ENCODE measurements at regions not wholly inside any gene's neighbourhood (a gene's known extent, or its start where the extent isn't known, plus 50 kb on each side); places are given as distances from the start of the nearest gene placed in this dataset.

DNA sequence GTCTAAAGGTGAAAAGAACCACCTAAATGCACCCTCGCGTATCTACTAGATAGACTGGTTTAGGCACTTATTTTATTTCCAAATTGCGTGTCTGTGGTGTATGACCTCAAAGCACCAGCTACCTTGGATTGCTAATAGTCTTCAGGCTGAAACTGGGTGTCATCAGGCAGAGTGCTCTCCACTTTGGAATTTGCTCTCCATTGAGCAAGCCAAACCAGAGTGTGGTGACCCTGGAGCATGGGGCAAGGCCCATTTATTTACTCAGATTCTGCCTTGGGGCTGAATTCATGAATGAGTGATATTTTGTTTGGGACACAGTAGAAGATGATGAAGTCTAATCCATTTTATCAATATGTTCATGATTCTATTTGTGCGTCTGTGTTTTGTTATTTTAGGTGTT, 812.8 kb upstream of the SLC35B3 start:
- Histone ChIP-seq H3K36me3 (ENCODE audit: low read depth, low read length) (no peaks in the 10 kb centered on the region), H3K4me3 (ENCODE audit: low read length) (no peak overlapping the region), H3K27ac (ENCODE audit: low read length) (no peak overlapping the region), H3K9me2 (replicated peaks; ENCODE audit: low read length) (no peaks in the 10 kb centered on the region), H2AFZ (ENCODE audit: low read length) (no peak overlapping the region), H3K79me2 (ENCODE audit: low read length) (no peaks in the 10 kb centered on the region), H3K4me1 (ENCODE audit: insufficient read depth, low read length) (0 out of 2 replicates have a peak, but pooled peaks cover 4% of the 10 kb centered on the region), H3K9me3 (ENCODE audit: low read length) (no peaks in the 10 kb centered on the region), H3K27me3 (ENCODE audit: low read length) (peaks cover 15% of the 10 kb centered on the region; the same call in 1 of the 2 replicates), H4K20me1 (ENCODE audit: low read length) (no peaks in the 10 kb centered on the region), H3K9ac (ENCODE audit: low read length) (no peak overlapping the region), H3F3A (ENCODE audit: low read length, unreplicated experiment) (no peaks in the 10 kb centered on the region), H3K4me2 (ENCODE audit: low read length) (no peak overlapping the region)
- DNase-seq (peak; percentile 60), ATAC-seq (no peak)
- ChIA-PET CTCF (no interaction called here), POLR2A (ENCODE audit: unreplicated experiment) (no interaction called here)
- intact Hi-C loops (cut with micrococcal nuclease): no loop called here
- TF ChIP-seq EZH2phosphoT487 (IDR thresholded peaks at IDR 0.05; ENCODE audit: borderline replicate concordance, low read length) (no peak), EZH2 (IDR thresholded peaks at IDR 0.05; ENCODE audit: low read length, unreplicated experiment) (no peak)
- TF ChIP-seq, protein P1, sequence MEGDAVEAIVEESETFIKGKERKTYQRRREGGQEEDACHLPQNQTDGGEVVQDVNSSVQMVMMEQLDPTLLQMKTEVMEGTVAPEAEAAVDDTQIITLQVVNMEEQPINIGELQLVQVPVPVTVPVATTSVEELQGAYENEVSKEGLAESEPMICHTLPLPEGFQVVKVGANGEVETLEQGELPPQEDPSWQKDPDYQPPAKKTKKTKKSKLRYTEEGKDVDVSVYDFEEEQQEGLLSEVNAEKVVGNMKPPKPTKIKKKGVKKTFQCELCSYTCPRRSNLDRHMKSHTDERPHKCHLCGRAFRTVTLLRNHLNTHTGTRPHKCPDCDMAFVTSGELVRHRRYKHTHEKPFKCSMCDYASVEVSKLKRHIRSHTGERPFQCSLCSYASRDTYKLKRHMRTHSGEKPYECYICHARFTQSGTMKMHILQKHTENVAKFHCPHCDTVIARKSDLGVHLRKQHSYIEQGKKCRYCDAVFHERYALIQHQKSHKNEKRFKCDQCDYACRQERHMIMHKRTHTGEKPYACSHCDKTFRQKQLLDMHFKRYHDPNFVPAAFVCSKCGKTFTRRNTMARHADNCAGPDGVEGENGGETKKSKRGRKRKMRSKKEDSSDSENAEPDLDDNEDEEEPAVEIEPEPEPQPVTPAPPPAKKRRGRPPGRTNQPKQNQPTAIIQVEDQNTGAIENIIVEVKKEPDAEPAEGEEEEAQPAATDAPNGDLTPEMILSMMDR (conservative IDR thresholded peaks at IDR 0.05; ENCODE audit: low read depth, low read length): no peak
- BruUV-seq (replicated peaks): no TSS peak

DNA sequence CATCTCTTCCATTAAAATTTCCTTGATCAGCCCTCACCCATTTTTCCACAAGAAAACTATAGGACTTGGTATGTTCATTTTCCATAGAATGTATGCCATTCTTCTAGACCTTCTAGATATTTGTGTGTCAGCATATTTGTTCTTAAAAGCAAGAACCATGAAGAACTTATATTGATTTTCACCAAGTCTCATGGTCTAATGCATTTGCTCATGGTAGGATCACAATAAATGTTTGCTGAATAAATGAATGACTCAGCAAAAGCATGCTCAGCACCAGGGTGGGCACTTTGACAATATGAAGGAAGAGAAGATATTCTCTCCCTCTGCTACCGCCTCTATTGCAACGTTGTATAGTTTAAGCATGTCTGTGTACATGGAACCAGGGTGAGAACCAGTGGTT, 805.5 kb upstream of the SLC35B3 start:
- no peaks in the 10 kb centered on the region for H3K79me2 ChIP-seq (ENCODE audit: low read length)
- DNase-seq (no peak), ATAC-seq (no peak)
- no peak overlapping the region for H3K27ac ChIP-seq (ENCODE audit: low read length)
- H3F3A ChIP-seq (ENCODE audit: low read length, unreplicated experiment): no peaks in the 10 kb centered on the region
- BruUV-seq (replicated peaks): no TSS peak
- H3K9ac ChIP-seq (ENCODE audit: low read length): no peak overlapping the region
- intact Hi-C loops (cut with micrococcal nuclease): no loop called here
- H2AFZ ChIP-seq (ENCODE audit: low read length): no peak overlapping the region
- ChIA-PET POLR2A (ENCODE audit: unreplicated experiment) (no interaction called here), CTCF (no interaction called here)
- H3K4me1 ChIP-seq (ENCODE audit: insufficient read depth, low read length): no peaks in the 10 kb centered on the region
- H3K27me3 ChIP-seq (ENCODE audit: low read length): peaks cover 19% of the 10 kb centered on the region
- no peaks in the 10 kb centered on the region for H3K36me3 ChIP-seq (ENCODE audit: low read depth, low read length)
- no peaks in the 10 kb centered on the region for H3K9me2 ChIP-seq (replicated peaks; ENCODE audit: low read length)
- TF ChIP-seq EZH2 (IDR thresholded peaks at IDR 0.05; ENCODE audit: low read length, unreplicated experiment): no peak
- TF ChIP-seq EZH2phosphoT487 (IDR thresholded peaks at IDR 0.05; ENCODE audit: borderline replicate concordance, low read length): no peak
- TF ChIP-seq, protein P1 (conservative IDR thresholded peaks at IDR 0.05; ENCODE audit: low read depth, low read length): no peak
- H3K9me3 ChIP-seq (ENCODE audit: low read length): no peaks in the 10 kb centered on the region
- no peak overlapping the region for H3K4me2 ChIP-seq (ENCODE audit: low read length)
- H3K4me3 ChIP-seq (ENCODE audit: low read length): no peak overlapping the region
- no peaks in the 10 kb centered on the region for H4K20me1 ChIP-seq (ENCODE audit: low read length)

DNA sequence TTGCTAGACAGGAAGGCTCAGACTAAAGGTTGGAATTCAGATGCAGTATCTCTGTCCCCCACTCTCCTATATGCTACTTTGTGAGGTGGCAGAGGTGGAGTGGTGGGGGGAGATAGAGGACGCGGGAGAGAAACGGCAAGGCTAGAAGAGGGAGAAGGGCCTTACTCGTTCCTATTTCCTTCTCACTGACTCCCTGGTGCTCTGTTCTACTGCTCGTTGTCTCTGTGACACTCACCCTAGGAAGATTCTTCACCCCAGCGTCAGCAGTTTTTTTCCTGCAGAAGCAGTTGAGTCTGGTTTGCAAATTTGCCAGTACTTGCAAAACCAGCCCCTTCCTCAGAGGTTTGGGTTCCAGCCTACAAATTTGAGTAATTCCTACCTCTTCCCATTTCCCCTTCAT, 801.1 kb upstream of the SLC35B3 start:
- DNase-seq: no peak
- no peaks in the 10 kb centered on the region for H3K4me1 ChIP-seq (ENCODE audit: insufficient read depth, low read length)
- ChIA-PET CTCF (no interaction called here), POLR2A (ENCODE audit: unreplicated experiment) (no interaction called here)
- TF ChIP-seq EZH2 (IDR thresholded peaks at IDR 0.05; ENCODE audit: low read length, unreplicated experiment) (no peak), EZH2phosphoT487 (IDR thresholded peaks at IDR 0.05; ENCODE audit: borderline replicate concordance, low read length) (no peak)
- TF ChIP-seq, protein P1 (conservative IDR thresholded peaks at IDR 0.05; ENCODE audit: low read depth, low read length): no peak
- no peak overlapping the region for H2AFZ ChIP-seq (ENCODE audit: low read length)
- H3K79me2 ChIP-seq (ENCODE audit: low read length): no peaks in the 10 kb centered on the region
- BruUV-seq (replicated peaks): no TSS peak
- H4K20me1 ChIP-seq (ENCODE audit: low read length): no peaks in the 10 kb centered on the region
- H3K4me3 ChIP-seq (ENCODE audit: low read length): no peak overlapping the region
- no peak for ATAC-seq
- no peaks in the 10 kb centered on the region for H3K9me2 ChIP-seq (replicated peaks; ENCODE audit: low read length)
- H3K9me3 ChIP-seq (ENCODE audit: low read length): no peaks in the 10 kb centered on the region
- no peak overlapping the region for H3K4me2 ChIP-seq (ENCODE audit: low read length)
- no peaks in the 10 kb centered on the region for H3F3A ChIP-seq (ENCODE audit: low read length, unreplicated experiment)
- intact Hi-C loops (cut with micrococcal nuclease): no loop called here
- no peak overlapping the region for H3K27ac ChIP-seq (ENCODE audit: low read length)
- H3K9ac ChIP-seq (ENCODE audit: low read length): no peak overlapping the region
- peaks cover 15% of the 10 kb centered on the region for H3K27me3 ChIP-seq (ENCODE audit: low read length)
- H3K36me3 ChIP-seq (ENCODE audit: low read depth, low read length): no peaks in the 10 kb centered on the region

Measured in PC-3 (cell line).